Middle frontal gyrus (tissue), 1 donor: ENCODE measurements at regions not wholly inside any gene's neighbourhood (a gene's known extent, or its start where the extent isn't known, plus 50 kb on each side); places are given as distances from the start of the nearest gene placed in this dataset.

Experiments used
- DNase-seq: peaks from one replicate; pipeline ENCODE4 v3.0.0-alpha.2; 2015; ENCODE audit warnings: low spot score; ENCODE audit errors: extremely low spot score

DNA sequence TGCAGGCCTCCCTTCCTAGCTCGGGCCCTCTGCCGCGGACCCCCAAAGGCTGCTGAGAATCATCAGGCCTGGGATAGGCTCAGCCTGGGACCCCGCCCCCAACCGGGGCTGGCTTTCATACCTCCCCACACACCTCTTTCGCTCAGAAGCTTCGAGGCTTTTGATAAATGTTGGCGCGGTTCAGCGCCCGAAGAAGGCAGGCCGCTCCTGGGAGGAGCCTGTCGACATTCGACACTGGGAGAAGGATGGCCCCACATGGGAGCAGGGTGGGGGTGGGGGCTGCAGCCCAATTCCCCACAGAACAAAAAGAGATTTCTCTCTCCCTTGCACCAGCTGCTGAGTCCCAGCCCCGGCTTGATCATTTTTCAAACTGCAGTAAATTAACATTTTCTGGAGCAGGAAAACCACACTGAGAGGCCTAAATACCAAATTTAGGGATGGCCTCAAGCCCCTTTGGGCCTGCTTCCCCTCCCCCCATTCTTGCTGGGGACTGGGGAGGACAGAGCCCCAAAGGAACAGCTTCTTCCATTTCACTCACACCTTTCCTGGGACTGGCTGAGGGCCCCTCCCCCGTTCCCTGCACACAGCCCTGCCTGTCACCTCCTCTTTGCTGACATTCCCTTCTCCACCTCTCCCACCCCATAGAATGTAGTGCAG, 112.9 kb upstream of the PJA1 start:
- DNase-seq: no peak

DNA sequence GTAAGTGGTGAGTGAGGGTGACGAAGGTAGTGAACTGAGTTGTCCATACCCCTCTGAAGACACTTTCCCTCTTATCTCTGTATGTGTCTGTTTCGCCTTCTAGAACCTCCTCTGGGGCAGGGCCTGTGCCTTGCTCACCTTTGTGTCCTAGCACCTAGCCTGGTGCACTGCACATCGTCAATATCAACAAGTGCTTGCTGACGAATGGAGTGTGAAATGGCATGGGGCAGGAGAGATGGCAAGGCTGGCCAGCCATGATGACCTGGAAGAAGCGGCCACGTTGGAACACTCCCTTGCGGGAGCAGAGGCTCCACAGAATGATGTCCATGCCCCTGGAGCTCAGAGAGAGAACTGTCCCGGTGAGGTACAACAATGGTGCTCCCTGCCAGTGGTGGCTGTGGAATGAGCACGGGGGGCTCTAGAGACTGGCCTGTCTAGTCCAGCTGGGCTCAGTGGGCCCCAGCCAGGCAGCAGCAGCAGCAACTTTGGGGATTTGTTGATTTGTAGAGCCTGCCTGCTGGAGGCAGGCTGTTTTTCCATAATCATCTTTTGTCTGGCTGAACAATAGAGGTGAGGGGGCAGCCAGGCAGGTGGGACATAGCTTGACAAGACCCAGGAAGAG, 112.2 kb upstream of the PJA1 start:
- no peak for DNase-seq

DNA sequence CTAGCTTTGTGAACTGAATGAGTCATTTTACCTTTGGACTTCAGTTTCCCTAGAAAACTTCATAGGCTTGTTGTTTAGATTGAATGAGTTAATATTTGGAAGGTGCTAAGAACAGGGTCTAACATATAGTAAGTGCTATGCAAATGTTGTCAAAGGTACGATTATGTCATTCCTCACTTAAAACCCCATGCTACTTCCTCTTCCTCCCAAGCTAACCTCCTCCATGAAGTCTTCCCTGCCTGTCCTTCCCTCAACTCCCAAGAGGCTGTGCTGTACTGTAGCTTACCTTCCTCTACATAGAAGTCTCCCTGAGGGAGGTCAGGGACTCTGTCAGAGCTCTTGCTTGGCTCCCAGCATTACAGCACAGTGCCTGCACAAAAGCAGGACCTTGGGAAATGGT, 103.4 kb upstream of the PJA1 start:
- DNase-seq: no peak

DNA sequence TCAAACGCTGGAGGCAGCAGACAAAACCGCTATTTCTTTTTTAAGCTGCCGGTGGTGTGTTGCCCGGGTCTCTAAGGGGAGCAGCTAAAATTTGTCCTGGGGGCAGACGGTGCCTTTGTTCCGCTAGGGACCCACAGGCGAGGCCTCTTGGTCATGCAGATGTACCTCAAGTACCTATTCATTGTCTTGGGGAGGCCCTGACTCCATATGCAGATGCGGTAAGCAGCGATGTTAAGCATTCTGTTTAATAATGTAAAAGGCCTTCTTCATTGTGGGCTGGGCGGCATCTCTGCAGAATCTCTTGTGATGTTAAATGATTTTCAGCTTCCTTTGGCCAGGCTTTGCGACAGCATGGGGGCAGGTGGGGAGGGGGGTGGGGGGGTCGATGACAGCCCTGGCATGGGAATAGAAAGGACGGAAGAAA, 98.9 kb upstream of the PJA1 start:
- no peak for DNase-seq

DNA sequence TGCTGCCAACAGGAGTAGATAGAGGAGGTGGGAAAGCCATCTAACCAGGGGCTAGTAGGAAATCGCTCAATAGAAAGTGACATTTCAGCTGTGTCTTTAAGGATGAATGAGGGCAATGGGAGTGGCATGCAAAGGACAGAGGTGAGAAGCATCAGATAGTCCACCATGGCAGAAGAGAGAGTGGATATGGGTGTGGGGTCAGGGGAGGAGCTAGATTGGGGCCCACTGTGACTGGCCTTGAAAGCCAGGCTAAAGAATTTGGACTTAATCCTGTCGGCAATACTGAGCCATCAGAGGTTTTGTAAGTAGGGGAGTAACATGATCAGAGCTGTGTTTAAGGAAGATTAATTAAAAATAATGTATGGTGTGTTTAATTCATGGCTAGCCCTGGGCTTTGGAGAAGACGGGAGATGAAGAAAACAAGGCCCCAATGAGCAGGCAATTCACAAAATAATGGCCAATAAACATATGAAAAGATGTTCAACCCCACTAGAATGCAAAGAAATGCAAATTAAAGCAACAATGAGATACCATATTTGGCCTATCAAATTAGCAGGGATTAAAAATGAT, 98.1 kb upstream of the PJA1 start:
- no peak for DNase-seq

DNA sequence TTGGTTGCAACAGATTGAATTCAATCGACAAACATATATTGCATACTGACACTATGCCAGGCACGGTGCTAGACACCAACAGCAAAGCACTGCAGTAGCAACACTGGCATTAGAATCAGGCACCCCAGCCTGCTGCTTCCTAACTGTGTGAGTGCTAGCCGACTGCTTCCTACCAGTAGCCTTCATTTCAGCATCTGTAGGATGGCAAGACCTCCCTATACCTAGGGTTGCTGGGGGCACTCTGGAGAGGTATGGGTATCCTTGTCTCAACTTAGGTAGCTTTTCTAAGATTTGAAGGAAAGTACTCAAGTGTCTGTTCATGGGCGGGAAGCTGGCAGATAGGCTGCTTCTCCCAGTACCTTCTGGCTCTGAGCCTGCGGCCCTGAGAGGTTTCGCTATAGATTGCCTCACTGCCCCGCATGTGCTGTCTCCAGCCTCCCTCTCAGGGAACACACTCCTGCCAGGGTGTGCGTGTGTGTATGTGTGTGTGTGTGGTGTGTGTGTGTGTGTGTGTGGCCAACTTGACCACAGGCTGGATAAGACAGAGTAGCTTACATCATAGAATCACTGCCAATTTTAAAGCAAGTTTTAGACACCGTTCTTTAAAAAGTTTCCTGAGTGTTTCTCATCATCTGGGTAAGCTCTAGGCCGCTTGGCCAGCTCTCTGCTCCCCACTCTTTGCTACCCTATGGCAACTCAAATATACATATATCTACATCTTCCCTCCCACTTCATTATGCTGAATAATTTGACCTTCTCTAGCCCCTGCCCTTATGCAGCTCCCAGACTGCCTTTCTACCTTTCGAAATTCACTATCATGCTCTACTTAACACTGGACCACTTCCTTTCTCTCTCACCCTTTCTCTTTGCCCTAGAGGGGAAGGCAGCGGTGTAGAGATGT, 97.0 kb upstream of the PJA1 start:
- DNase-seq: no peak

DNA sequence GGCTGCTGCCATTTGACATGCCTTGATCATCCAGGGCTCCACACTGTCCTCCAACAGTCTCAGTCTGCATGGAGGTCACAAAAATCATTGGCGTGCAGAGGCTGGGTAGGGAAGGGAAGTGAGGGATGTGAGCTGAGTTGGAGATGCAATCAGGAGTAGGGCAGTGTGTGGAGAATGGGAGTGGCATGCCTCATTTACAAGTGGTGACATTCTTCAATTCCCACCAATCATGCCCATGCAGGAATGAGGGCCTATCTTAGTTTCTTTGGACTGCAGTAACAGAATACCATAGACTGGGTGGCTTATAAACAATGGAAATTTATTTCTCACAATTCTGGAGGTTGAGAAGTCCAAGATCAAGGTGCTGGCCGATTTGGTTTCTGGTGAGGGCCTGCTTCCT, 94.9 kb upstream of the PJA1 start:
- no peak for DNase-seq

DNA sequence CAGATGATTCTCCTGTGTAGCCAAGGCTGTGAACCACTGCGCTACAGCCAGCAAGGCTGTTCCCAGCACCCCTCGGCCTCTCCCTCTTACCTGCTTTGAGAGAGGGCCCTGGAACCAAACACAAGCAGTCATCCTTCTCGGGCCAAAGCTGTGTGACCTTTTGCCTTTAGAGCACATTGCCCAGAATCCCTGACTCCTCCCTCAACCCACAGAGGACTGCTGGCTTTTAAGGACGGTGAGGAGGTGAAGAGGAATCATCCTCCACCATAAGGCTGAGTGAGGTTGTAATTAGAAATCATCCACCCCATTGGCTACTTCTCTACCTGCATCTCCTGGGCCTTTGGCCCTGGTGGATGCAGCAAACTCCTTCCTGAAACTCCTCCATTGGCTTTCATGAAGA, 93.6 kb upstream of the PJA1 start:
- DNase-seq: no peak

DNA sequence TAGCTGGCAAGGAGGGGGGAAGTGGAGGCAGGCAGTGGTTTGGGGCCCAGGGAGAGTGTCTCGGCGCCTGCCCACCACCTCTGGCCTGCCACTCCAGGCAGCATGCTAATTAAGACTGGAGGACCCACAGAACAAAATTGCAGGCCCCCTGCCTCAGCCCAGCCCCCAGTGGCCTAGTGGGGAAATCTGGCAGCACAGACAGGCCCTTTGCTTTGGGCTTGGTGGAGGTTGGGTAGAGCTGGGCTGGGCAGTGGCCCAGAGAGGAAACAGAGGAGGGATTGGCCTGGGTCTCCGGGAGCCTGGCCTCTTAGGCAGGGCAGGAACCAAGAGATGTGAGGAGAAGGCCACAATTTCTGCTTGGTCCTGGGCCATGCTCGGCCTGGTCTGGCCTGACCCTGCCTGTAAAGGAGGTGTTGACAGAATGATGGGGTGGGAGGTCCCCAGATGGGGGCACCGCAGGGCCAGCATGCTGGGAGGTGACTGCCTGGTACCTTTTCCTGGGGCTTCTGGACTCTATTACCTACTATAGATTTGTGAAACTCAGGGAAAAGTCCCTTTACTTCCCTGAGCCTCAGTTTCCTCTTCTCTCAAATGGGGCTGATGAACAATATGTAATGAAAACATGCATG, 92.4 kb upstream of the PJA1 start:
- no peak for DNase-seq

DNA sequence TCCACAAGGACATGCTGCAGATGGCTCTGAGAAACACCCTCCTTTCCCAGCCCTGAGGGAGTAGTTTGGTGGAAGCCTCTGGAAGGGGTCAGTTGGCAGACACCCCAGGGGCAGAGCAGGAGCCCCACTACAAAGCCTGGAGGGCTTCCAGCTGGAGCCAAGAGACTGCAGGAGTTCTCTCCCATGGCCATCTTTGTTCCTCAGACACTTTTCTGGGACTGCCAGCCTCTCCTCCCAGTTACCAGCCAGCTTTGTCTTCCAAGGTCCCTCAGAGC, 91.0 kb upstream of the PJA1 start:
- DNase-seq: no peak

DNA sequence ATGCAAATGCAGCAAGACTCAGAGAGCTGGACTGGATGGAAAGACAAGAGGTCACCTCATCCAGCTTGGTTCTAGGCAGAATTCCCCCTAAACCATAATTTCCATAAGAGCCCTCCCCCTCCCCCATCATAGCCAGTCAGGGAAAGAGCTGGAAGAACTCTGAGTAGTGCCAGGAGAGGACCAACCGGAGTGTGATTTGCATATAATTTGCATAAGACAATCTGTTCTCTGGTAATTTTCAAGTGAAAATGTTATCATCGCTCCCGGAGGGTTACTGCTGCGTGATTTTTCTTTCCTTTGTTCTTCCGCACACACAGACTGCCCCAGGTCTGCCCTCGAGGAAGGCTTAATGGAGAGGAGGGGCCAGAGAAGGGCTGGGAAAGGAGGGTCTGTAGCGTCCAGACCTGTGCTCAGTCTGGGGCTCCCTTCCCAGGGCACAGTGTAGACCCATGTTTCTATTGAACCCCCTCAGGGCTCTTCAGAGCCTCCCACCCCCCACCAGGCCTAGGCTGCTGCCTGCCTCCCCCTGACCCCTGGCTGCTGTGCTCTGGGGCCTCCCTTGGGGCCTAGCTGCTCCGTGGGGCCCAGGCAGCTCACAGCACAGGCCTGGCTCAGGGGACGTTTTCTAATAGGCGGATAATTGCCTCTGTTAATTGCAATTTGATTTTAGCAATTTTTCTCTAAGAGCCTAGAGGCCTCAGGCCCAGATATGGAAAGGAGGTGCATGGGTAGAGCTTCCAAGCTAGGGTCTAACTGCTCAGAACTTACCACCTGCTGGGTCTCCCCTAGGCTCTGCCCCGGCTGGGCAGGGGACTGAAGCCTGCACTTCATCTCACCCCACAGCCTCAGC, 90.4 kb upstream of the PJA1 start:
- DNase-seq: no peak

DNA sequence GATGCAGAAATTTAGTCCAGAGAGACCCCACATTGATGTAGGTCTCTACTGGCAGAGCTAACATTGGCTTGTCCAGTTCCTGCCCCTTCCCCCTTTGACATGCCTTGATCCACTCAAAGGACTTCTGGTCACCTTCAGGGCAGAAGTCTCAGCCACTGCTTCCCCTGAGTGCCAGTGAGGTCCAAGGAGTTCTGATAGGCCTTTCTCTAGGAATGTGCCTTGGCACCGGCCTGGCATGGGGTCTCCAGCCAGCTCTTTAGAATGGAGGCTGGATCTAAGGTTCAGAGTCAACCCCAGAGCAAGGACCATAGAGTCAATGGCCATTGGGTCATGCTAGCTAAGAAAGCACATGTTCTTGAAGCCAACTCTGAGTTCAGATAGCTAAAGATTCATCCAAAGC, 88.6 kb upstream of the PJA1 start:
- no peak for DNase-seq

DNA sequence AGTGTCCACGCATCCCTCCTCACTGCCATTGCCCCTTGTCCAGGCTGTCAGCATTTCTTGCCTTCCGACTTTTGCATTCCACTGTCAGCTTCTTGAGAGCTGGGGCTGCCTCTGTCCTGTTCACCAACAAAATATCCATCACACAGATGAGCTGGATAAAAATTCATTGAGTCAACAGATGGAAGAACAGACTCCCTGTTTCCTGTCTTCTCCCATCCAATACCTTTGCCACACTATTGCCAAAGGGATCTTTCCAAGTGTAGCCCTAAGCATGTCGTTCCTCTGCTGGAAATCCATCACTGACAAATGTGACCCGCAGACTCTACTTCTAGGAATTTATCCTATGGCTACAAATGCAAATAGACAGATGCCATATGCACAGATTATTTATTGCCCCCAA, 78.0 kb upstream of the PJA1 start:
- no peak for DNase-seq

DNA sequence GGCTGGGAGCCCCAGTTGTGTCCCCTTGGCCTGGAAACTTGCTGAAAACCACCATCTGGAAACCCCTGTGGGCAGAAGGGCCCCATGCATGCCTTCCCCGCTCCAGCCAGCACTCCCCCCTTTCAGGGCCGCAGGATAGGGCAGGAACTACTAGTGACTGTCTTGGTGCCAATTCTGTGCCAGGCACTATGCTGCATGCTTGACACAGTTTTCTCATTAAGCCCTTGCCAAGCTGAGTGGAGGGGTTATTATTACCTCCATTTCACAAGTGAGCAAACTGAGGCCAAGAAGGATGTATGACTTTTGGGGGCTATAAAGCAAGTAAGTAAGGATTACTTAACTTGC, 73.6 kb upstream of the PJA1 start:
- no peak for DNase-seq

DNA sequence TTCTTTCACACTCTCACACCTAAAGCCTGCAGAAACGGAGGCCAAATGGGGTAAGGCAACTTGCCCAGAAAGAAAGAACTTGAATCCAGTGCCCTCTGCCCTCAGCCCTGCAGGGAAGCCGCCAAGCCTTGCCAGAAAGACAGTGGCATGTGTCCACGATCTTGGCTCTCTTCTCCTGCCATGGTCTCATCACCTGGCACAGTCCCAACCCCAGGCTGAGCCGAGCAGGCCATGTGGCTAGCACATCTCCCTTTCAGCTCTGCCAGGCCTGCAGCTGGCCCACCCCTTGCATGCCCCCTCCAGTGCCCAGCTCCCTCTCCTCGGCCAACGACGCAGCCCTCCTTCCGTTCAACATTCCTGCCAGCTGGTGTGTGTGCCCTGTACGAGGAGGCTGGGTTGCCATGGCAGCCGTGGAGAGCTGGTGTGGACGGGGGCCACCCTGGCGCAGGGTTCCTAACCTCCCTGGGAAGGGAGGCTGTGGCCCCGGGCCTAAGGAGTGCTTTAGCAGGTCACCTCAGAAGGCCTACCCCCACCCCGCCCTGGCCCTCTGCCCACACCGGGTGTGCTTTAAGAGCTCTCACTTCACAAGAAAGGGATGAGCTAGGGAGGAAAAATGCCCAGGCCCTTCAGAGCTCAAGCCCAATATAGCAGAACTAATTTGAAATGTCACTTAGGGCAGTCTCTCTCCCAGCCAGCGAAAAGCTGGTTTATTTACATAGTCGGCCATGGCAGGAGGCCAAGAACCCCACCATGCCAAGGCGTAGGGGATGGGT, 73.0 kb upstream of the PJA1 start:
- DNase-seq: peak; percentile 4

DNA sequence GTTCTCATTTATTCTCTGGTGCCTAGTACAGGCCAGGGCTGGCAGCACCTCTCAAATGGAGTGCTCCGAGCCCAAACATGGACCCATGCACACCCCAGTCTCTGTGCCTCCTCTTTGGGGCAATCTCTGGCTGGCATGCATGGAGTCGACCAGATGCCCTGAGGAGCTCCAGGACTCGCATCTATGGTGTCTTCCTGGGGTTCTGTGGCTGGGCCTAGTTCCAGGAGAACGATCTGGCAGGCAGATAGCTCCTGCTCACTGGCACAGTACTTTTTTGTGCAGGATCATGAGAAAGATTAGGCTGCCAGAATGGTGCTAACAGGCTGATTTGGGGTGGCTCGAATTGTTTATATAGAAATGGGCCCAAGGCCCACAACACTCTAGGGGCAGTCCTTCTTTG, 72.0 kb upstream of the PJA1 start:
- DNase-seq: no peak

DNA sequence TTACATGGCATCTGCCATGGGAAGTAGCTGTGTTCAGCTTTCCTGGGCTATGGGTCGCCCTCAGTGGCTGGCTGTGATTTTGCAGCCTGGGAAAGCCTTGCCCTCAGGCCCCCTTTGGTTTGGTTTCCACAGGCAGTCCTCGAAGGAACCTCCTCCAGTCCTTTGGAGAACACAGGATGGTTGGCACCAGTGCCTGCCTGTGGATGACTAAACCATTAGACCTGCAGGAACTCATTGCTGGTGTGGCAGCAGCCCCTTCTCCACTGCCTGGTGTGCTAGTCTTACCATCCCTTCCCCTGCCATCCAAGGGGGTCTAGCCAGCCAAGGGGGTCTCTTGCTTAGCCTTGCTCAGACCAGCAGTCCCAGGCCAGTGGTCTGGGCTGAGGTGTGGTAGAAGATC, 71.4 kb upstream of the PJA1 start:
- DNase-seq: no peak

DNA sequence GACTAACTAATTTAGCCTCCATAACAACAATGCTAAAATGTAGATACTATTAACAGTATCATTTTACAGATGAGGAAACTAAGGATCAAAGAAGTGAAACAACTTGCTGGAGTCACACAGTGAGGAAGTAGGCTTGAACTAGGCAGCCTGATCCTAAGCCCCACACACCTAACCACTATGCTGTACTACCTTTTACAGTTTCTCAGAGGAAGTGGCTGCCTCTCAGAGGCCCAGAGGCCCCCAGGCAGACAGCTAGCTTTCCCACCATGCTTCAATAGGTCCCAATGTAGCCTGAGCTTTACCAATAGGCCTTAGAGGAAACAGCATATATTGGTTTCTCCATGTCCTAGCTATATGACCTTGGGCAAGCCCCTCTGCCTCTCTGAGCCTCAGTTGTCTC, 69.4 kb upstream of the PJA1 start:
- DNase-seq: no peak

DNA sequence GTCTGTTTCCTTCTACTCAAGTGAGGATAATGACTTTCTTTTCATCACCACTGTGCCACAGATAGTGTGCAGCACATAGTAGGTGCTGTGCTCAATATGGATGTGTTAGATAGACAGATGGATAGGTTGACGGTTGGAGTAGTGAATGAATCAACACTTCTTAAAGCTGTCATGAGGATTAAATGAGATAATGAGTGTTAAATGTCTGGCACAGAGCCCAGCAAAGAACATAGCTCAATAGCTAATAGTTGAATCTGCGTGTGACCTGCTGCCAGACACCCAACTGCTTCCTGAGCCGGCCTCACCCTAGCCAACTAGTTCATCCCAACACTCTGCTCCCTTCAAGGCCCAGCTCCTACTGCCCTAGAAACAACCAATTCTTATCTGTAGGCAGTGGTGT, 67.7 kb upstream of the PJA1 start:
- no peak for DNase-seq

DNA sequence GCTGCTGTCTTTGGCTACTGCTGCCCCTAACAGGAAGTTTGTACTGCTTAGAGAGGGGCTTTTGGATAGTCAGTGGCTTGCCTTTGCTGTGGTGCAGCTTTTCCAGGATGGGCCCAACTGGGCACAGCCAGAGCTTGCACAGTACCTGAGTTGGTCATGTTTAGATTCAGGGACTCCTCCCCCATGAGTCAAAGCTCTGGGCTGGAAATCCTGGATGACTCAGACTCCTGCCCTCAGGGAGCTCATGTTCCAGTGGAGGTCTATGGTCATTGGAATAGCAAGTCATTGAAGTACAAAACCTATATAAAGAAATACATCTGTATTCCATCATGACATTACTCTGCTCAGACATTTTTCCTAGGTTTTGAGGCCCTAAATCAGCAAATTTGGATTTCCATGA, 66.7 kb upstream of the PJA1 start:
- no peak for DNase-seq
